GM23338 (cell line): ENCODE measurements at regions not wholly inside any gene's neighbourhood (a gene's known extent, or its start where the extent isn't known, plus 50 kb on each side); places are given as distances from the start of the nearest gene placed in this dataset.

Experiments
- CTCF ChIP-seq, 2 experiments: fragments of 200-600 bp in 1 of 2; sonication (generic) in 1 of 2; conservative IDR thresholded peaks; 2 replicates each; pipeline versions ENCODE4 v1.5.1 to v1.6.1; 2016 to 2017; ENCODE audit warnings: antibody characterized with exemption in 2 of 2, low read depth in 2 of 2, mild to moderate bottlenecking in 2 of 2, moderate library complexity in 1 of 2
- EZH2 ChIP-seq: fragments of 200-600 bp; sonication (generic); IDR thresholded peaks from one replicate; pipeline ENCODE4 v1.8.0; 2017; ENCODE audit warnings: antibody characterized with exemption, mild to moderate bottlenecking, low read depth; ENCODE audit not compliant: unreplicated experiment
- EZH2phosphoT487 ChIP-seq: fragments of 200-600 bp; sonication (generic); IDR thresholded peaks from one replicate; pipeline ENCODE4 v1.8.1; 2018; ENCODE audit warnings: antibody characterized with exemption; ENCODE audit not compliant: unreplicated experiment
- JUNB ChIP-seq: IDR thresholded peaks from one replicate; pipeline ENCODE4 v1.6.1; 2016; ENCODE audit warnings: antibody characterized with exemption; ENCODE audit not compliant: unreplicated experiment
- NANOG ChIP-seq: IDR thresholded peaks from 2 replicates; pipeline ENCODE4 v1.6.1; 2016; ENCODE audit warnings: antibody characterized with exemption, borderline replicate concordance
- POLR2AphosphoS5 ChIP-seq: IDR thresholded peaks from 2 replicates; pipeline ENCODE4 v1.6.1; 2016; ENCODE audit warnings: antibody characterized with exemption, low read depth
- REST ChIP-seq: IDR thresholded peaks from one replicate; pipeline ENCODE4 v1.6.1; 2018; ENCODE audit warnings: antibody characterized with exemption; ENCODE audit not compliant: unreplicated experiment
- ZNF114 ChIP-seq: fragments of 250-450 bp; sonication (Bioruptor Pico); IDR thresholded peaks from 2 replicates; pipeline ENCODE4 v1.5.0; 2020; ENCODE audit warnings: mild to moderate bottlenecking, moderate library complexity
- ZNF331 ChIP-seq: fragments of 250-450 bp; sonication (Bioruptor Pico); IDR thresholded peaks from 2 replicates; pipeline ENCODE4 v1.5.0; 2020; ENCODE audit warnings: low read depth, mild to moderate bottlenecking, moderate library complexity

- no peak for TF ChIP-seq CTCF (conservative IDR thresholded peaks at IDR 0.05; ENCODE audit: low read depth in 2 of 2)
- no peak for TF ChIP-seq POLR2AphosphoS5
- no peak for TF ChIP-seq EZH2
- no peak for TF ChIP-seq ZNF114 (CRISPR knock-in tag)
- no peak for TF ChIP-seq EZH2phosphoT487
- no peak for TF ChIP-seq ZNF331 (CRISPR knock-in tag)
- no peak for TF ChIP-seq JUNB
- TF ChIP-seq REST, result no peak
- no peak for TF ChIP-seq NANOG
Measured at GRCh38 chr3:140842984-140843649, 98.5 kb upstream of the SLC25A36 start.
